T-cell (primary cell): ENCODE measurements at regions not wholly inside any gene's neighbourhood (a gene's known extent, or its start where the extent isn't known, plus 50 kb on each side); places are given as distances from the start of the nearest gene placed in this dataset.

ENCODE experiments used
- ATAC-seq, 4 experiments: fragments of 200-7000 bp in 3 of 4; fragments of 150-1000 bp in 1 of 4; cut with Tn5 transposase; replicated peaks in 1 of 4; 1 replicate in 3 of 4; 2 replicates in 1 of 4; pipeline ENCODE4 v1.10.0; 2021; ENCODE audit warnings: moderate library complexity in 3 of 4, mild to moderate bottlenecking in 2 of 4, moderate number of reproducible peaks in 1 of 4
- CTCF ChIA-PET, 2 donors: fragments of 300-600 bp; sonication (Branson Sonifier 250); formaldehyde crosslinking; loops; one replicate each; lab custom pipeline; 2022; ENCODE audit warnings: antibody characterized with exemption in 2 of 2; lab: Charles Lee
- POLR2A ChIA-PET, 2 donors: fragments of 300-600 bp; sonication (Branson Sonifier 250); formaldehyde crosslinking; loops; one replicate each; lab custom pipeline; 2022; ENCODE audit warnings: antibody characterized with exemption in 2 of 2; lab: Charles Lee
- DNase-seq, 35 experiments: peaks; one replicate each; pipeline versions ENCODE4 v3.0.0 to v3.0.0-alpha.2; 2013 to 2023
- H3K27ac ChIP-seq: one replicate; pipeline ENCODE4 v1.5.1; 2013; ENCODE audit warnings: low read length
- H3K27me3 ChIP-seq, 2 experiments: replicated peaks in 1 of 2; 1 replicate in 1 of 2; 2 replicates in 1 of 2; pipeline versions ENCODE4 v1.6.1 to v1.7.0; 2013; ENCODE audit warnings: low read length in 1 of 2, mixed read lengths in 1 of 2; ENCODE audit not compliant: control insufficient read depth in 2 of 2, insufficient read depth in 2 of 2; ENCODE audit errors: extremely low read depth in 1 of 2
- H3K36me3 ChIP-seq, 2 donors: 1 replicate in 1 of 2; 2 replicates in 1 of 2; pipeline versions ENCODE4 v1.6.1 to v1.7.0; 2013; ENCODE audit warnings: low read length in 1 of 2; ENCODE audit not compliant: control insufficient read depth in 2 of 2, insufficient read depth in 1 of 2; ENCODE audit errors: extremely low read depth in 1 of 2
- H3K4me1 ChIP-seq, 2 experiments: 1 replicate in 1 of 2; 2 replicates in 1 of 2; pipeline versions ENCODE4 v1.6.1 to v1.7.0; 2013; ENCODE audit warnings: low read length in 2 of 2, mixed read lengths in 1 of 2; ENCODE audit not compliant: insufficient read depth in 2 of 2, control insufficient read depth in 1 of 2; ENCODE audit errors: extremely low read depth in 1 of 2
- H3K4me3 ChIP-seq, 2 donors: 1 replicate in 1 of 2; 2 replicates in 1 of 2; pipeline versions ENCODE4 v1.5.1 to v1.7.0; 2013; ENCODE audit warnings: mild to moderate bottlenecking in 2 of 2, low read length in 1 of 2, moderate library complexity in 1 of 2; ENCODE audit not compliant: control insufficient read depth in 1 of 2; ENCODE audit errors: extremely low read depth in 1 of 2
- H3K9me3 ChIP-seq: 2 replicates; pipeline ENCODE4 v1.7.0; 2013
- H3K27ac Mint-ChIP-seq, 2 donors: one replicate each; pipeline ENCODE4 v1.8.0; 2020 to 2021; ENCODE audit warnings: mild to moderate bottlenecking in 2 of 2, mixed read lengths in 2 of 2
- H3K27me3 Mint-ChIP-seq, 2 donors: one replicate each; pipeline ENCODE4 v1.8.0; 2021 to 2022; ENCODE audit warnings: mixed read lengths in 2 of 2
- H3K36me3 Mint-ChIP-seq: one replicate; pipeline ENCODE4 v1.8.0; 2021; ENCODE audit warnings: mixed read lengths
- H3K4me1 Mint-ChIP-seq, 3 donors: one replicate each; pipeline ENCODE4 v1.8.0; 2020 to 2022; ENCODE audit warnings: mixed read lengths in 3 of 3, mild to moderate bottlenecking in 1 of 3
- H3K4me3 Mint-ChIP-seq, 3 donors: one replicate each; pipeline ENCODE4 v1.8.0; 2020 to 2022; ENCODE audit warnings: mild to moderate bottlenecking in 3 of 3, mixed read lengths in 3 of 3, moderate library complexity in 3 of 3
- H3K9me3 Mint-ChIP-seq, 3 donors: one replicate each; pipeline ENCODE4 v1.8.0; 2020 to 2022; ENCODE audit warnings: mixed read lengths in 3 of 3
- WGBS: methylation state at CpG from one replicate; pipeline ENCODE4 v1.1.5; 2013; ENCODE audit warnings: missing lambda C conversion rate; ENCODE audit not compliant: insufficient coverage; 5-methylcytosine and 5-hydroxymethylcytosine counted together

DNA sequence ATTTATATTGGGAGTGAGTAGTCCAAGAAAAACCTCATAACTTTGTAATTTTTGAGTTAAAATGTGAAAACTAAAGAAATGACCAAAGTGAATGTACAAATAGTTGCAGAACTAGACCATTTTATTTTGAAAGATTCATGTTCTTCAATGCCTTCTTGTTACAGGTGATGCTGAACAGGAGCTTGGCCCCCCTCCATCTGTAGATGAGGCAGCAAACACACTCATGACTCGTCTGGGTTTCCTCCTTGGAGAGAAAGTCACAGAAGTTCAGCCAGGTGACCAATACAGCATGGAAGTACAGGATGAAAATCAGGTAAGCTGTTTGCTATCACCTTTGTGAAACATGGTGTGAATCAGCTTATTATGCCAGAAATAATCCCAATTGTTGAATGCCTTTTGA, 227.8 kb downstream of the TANC2 start:
- CTCF ChIA-PET = no interaction called here
- no peak overlapping the region for H3K27ac Mint-ChIP-seq

DNA sequence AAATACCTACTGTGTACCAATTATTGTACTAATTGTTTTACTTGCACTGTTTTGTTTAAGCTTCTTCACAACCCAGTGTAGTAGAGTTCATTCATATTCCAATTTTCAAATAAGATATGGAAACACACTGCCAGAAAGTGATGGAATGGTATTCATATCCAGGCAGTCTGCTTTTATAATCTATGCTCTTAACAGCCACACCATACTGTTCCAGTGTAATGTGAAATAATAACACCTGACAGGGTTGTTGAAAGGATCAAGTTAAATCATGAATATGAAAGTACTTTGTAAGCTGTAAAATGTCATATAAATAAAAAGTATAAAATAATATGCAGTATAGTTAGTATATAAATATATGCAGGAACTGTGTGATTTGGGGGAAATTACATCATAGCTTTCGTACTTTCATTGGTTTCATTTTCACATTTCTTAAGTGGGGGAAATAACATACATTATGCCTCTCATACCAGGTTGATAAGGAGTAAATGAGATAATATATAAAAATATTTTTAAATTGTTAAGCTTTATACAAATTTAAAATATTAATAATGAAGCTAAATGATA, 230.8 kb downstream of the TANC2 start:
- WGBS = no CpG with 5 or more reads among the region's 1 CpG
- Histone ChIP-seq H3K27ac (no peak overlapping the region), H3K4me3 (no peak overlapping the region), H3K4me1 (no peaks in the 10 kb centered on the region), H3K9me3 (no peaks in the 10 kb centered on the region), H3K36me3 (peaks cover 0 to 2% of the 10 kb centered on the region in 2 donors), H3K27me3 (no peaks in the 10 kb centered on the region)
- Mint-ChIP-seq H3K4me3 (peak overlapping the region in 2 of 3 donors; percentile 5 to 59), H3K27ac (no peak overlapping the region), H3K9me3 (no peaks in the 10 kb centered on the region), H3K27me3 (no peaks in the 10 kb centered on the region), H3K36me3 (peaks cover 25% of the 10 kb centered on the region), H3K4me1 (peaks cover 0 to 12% (median 11%) of the 10 kb centered on the region in 3 donors)
- ATAC-seq (no peak), DNase-seq (peak in 1 of 35 experiments; percentile 14)
- CTCF ChIA-PET = interaction anchor here in 1 of 2 donors (0.8 kb wide), 1 partner anchor 37 kb away, joined by 3 read pairs; no protein-coding TSS in a partner anchor
- POLR2A ChIA-PET = no interaction called here

More for the DNA sequence above, 227.8 kb downstream of the TANC2 start:
- H3K27me3 ChIP-seq = no peaks in the 10 kb centered on the region
- WGBS = no CpG with 5 or more reads among the region's 1 CpG
- H3K36me3 ChIP-seq = peaks cover 0 to 2% of the 10 kb centered on the region in 2 donors
- H3K4me3 Mint-ChIP-seq = no peak overlapping the region
- no peak overlapping the region for H3K4me3 ChIP-seq
- H3K27me3 Mint-ChIP-seq = no peaks in the 10 kb centered on the region
- H3K36me3 Mint-ChIP-seq = peaks cover 15% of the 10 kb centered on the region
- H3K4me1 Mint-ChIP-seq = peaks cover 0 to 14% (median 11%) of the 10 kb centered on the region in 3 donors
- no peak overlapping the region for H3K27ac ChIP-seq
- H3K4me1 ChIP-seq = no peaks in the 10 kb centered on the region
- H3K9me3 Mint-ChIP-seq = no peaks in the 10 kb centered on the region
- POLR2A ChIA-PET = interaction anchor here in 1 of 2 donors (0.6 kb wide), 1 partner anchor 585 kb away, joined by 3 read pairs; no protein-coding TSS in a partner anchor
- no peaks in the 10 kb centered on the region for H3K9me3 ChIP-seq
- DNase-seq (no peak), ATAC-seq (no peak)

DNA sequence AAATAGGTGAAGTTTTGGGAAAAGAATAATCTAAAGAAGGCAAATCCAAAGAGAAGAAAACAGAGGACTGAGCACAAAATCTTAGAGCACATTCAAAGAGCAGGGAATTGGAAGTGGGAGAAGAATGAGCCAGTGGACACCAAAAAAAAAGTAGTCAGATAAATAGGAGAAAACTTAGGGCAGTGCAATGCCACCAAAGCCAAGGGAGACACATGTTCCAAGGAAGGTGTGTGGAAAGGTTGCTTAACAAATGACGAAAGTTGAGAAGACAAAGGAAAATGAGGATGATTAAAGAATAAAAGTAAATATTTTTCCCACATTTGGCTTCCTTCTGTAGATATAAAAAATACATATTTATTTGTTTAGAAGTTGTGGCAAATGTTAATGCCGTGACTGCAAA, 237.6 kb downstream of the TANC2 start:
- no peaks in the 10 kb centered on the region for H3K4me1 ChIP-seq
- POLR2A ChIA-PET = no interaction called here
- H3K27me3 ChIP-seq = no peaks in the 10 kb centered on the region
- Mint-ChIP-seq H3K27ac (no peak overlapping the region), H3K27me3 (no peaks in the 10 kb centered on the region), H3K9me3 (peaks cover 5 to 23% (median 14%) of the 10 kb centered on the region in 3 donors), H3K4me3 (no peak overlapping the region), H3K4me1 (no peaks in the 10 kb centered on the region), H3K36me3 (peaks cover 29% of the 10 kb centered on the region)
- DNase-seq (no peak), ATAC-seq (no peak)
- no peaks in the 10 kb centered on the region for H3K36me3 ChIP-seq
- H3K4me3 ChIP-seq = no peak overlapping the region
- no CpG with 5 or more reads among the region's 2 CpGs for WGBS
- H3K9me3 ChIP-seq = peaks cover 2% of the 10 kb centered on the region
- CTCF ChIA-PET = no interaction called here
- H3K27ac ChIP-seq = no peak overlapping the region

DNA sequence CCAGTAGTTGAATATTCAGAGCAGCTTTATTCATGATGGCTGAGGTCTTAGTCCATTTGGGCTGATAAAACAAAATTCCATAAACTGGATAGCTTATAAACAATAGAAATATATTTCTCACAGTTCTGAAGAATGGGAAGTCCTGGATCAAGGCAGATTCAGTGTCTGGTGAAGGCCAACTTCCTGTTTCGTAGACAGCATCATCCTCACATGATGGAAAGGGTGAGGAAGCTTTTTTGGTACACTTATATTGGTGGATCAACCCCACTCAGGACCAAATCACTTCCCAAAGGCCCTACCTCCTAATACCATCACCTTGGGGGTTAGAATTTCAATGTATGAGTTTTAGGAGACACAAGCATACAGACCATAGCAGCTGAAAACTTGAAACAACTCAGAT, 224.2 kb downstream of the CYB561 start:
- DNase-seq (no peak), ATAC-seq (no peak)
- H3K27me3 ChIP-seq = no peaks in the 10 kb centered on the region
- Mint-ChIP-seq H3K4me1 (no peaks in the 10 kb centered on the region), H3K4me3 (no peak overlapping the region), H3K27me3 (no peaks in the 10 kb centered on the region), H3K9me3 (peaks cover 0 to 6% (median 4%) of the 10 kb centered on the region in 3 donors), H3K36me3 (peaks cover 5% of the 10 kb centered on the region), H3K27ac (no peak overlapping the region)
- POLR2A ChIA-PET = no interaction called here
- no peaks in the 10 kb centered on the region for H3K9me3 ChIP-seq
- CTCF ChIA-PET = no interaction called here
- H3K4me3 ChIP-seq = no peak overlapping the region
- H3K36me3 ChIP-seq = no peaks in the 10 kb centered on the region
- H3K27ac ChIP-seq = no peak overlapping the region
- no CpG with 5 or more reads among the region's 1 CpG for WGBS
- H3K4me1 ChIP-seq = no peaks in the 10 kb centered on the region

DNA sequence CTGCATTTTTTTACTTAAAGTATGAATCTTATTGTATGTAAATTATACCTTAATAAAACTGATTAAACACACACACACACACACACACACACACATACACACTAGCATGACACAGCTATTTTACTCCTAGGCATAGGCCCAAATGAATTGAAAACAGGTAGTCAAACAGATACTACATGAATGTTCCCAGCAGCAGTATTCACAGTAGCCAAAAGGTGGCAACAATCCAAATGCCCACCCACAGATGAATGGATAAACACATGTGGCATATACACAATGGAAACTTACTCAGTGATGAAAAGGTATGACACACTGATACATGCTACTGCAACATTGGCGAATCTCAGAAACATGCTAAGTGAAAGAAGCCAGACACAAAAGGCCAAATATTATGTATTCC, 223.5 kb downstream of the CYB561 start:
- ATAC-seq (no peak), DNase-seq (no peak)
- peaks cover 0 to 6% (median 4%) of the 10 kb centered on the region in 3 donors for H3K9me3 Mint-ChIP-seq
- ChIA-PET CTCF (no interaction called here), POLR2A (no interaction called here)
- Histone ChIP-seq H3K4me1 (no peaks in the 10 kb centered on the region), H3K36me3 (no peaks in the 10 kb centered on the region), H3K27me3 (no peaks in the 10 kb centered on the region), H3K9me3 (no peaks in the 10 kb centered on the region), H3K4me3 (no peak overlapping the region), H3K27ac (no peak overlapping the region)
- H3K4me3 Mint-ChIP-seq = no peak overlapping the region
- no peak overlapping the region for H3K27ac Mint-ChIP-seq
- H3K27me3 Mint-ChIP-seq = no peaks in the 10 kb centered on the region
- peaks cover 5% of the 10 kb centered on the region for H3K36me3 Mint-ChIP-seq
- H3K4me1 Mint-ChIP-seq = no peaks in the 10 kb centered on the region
- no CpG with 5 or more reads among the region's 1 CpG for WGBS

DNA sequence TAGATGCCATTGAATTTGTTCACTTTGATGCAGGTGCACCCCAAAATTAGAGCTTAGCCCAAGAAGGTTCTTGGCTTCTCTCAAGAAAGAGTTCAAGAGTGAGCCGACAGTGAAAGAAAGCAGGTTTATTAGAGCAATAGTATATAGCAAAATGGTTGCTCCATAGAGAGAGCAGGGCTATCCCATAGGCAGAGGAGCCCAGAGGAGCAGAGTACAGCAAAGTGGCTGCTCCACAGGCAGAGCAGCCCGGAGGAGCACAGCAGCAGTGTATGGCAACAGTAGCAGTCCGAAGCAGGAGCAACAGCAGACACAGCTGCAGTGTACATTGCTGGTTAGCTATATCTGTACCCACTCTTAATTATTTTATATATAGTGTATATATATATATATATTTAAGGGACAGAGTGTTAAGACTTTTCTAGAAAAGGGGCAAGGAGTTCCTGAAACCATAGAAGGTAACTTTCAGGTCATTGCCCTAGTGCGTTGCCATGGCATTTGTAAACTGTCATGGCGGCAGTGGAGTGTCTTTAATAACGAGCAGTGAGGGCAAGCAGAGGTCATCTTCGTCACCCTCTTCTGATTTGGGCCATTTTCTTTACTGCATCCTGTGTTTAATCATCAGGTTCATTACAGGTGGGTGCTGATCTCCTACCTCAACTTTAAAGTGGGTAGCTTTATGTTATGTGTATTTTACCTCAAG, 222.7 kb downstream of the CYB561 start:
- peaks cover 1 to 6% (median 4%) of the 10 kb centered on the region in 3 donors for H3K9me3 Mint-ChIP-seq
- H3K27me3 Mint-ChIP-seq = no peaks in the 10 kb centered on the region
- Histone ChIP-seq H3K4me1 (no peaks in the 10 kb centered on the region), H3K27me3 (no peaks in the 10 kb centered on the region), H3K36me3 (no peaks in the 10 kb centered on the region), H3K9me3 (no peaks in the 10 kb centered on the region), H3K27ac (no peak overlapping the region), H3K4me3 (no peak overlapping the region)
- H3K4me3 Mint-ChIP-seq = no peak overlapping the region
- no peak for DNase-seq
- CTCF ChIA-PET = no interaction called here
- POLR2A ChIA-PET = no interaction called here
- 95% methylated on average over 4 of the region's 7 CpGs for WGBS
- peaks cover 9% of the 10 kb centered on the region for H3K36me3 Mint-ChIP-seq
- ATAC-seq = no peak
- no peak overlapping the region for H3K27ac Mint-ChIP-seq
- H3K4me1 Mint-ChIP-seq = peaks cover 0 to under 1% (median 0%) of the 10 kb centered on the region in 3 donors
